Ascending aorta (tissue), 2 donors: ENCODE measurements at regions not wholly inside any gene's neighbourhood (a gene's known extent, or its start where the extent isn't known, plus 50 kb on each side); places are given as distances from the start of the nearest gene placed in this dataset.

ENCODE experiments used
- DNase-seq, 2 donors: peaks; one replicate each; pipeline ENCODE4 v3.0.0-alpha.2; 2019; ENCODE audit warnings: low spot score in 2 of 2
- H3K27ac ChIP-seq, 2 donors: fragments of 200-600 bp; sonication (generic); one replicate each; pipeline ENCODE4 v1.5.1; 2016 to 2017; ENCODE audit warnings: mild to moderate bottlenecking in 1 of 2
- H3K27me3 ChIP-seq: fragments of 200-600 bp; sonication (generic); one replicate; pipeline ENCODE4 v1.5.1; 2017
- H3K36me3 ChIP-seq, 2 donors: fragments of 200-600 bp; sonication (generic); one replicate each; pipeline ENCODE4 v1.5.1; 2016
- H3K4me1 ChIP-seq, 2 donors: fragments of 200-600 bp; sonication (generic); one replicate each; pipeline ENCODE4 v1.5.1; 2016 to 2017; ENCODE audit warnings: mild to moderate bottlenecking in 1 of 2
- H3K4me3 ChIP-seq, 2 donors: fragments of 200-600 bp; sonication (generic); one replicate each; pipeline ENCODE4 v1.5.1; 2016 to 2017; ENCODE audit warnings: mild to moderate bottlenecking in 1 of 2
- H3K9me3 ChIP-seq, 2 donors: fragments of 200-600 bp; sonication (generic); one replicate each; pipeline ENCODE4 v1.5.1; 2016
- CTCF ChIP-seq, 3 experiments: fragments of 200-600 bp in 2 of 3; fragments of 450-650 bp in 1 of 3; sonication (generic) in 2 of 3; IDR thresholded peaks; one replicate each; pipeline ENCODE4 v1.5.1; 2016 to 2019; ENCODE audit warnings: antibody characterized with exemption in 3 of 3, mild to moderate bottlenecking in 1 of 3, moderate library complexity in 1 of 3
- intact Hi-C: fragments of 100-400 bp; cut with DNase I; formaldehyde crosslinking; loops from one replicate; pipeline ENCODE4 v1.15.1; 2023

GRCh38 chr10:44619975-44620374 lies 235.1 kb upstream of the CXCL12 start:
- intact Hi-C loops = no loop called here
- Histone ChIP-seq H3K27ac (no peak overlapping the region), H3K36me3 (no peaks in the 10 kb centered on the region), H3K4me3 (no peak overlapping the region), H3K27me3 (no peaks in the 10 kb centered on the region), H3K9me3 (no peaks in the 10 kb centered on the region), H3K4me1 (no peaks in the 10 kb centered on the region)
- DNase-seq = no peak
- TF ChIP-seq CTCF (IDR thresholded peaks at IDR 0.05) = no peak

GRCh38 chr10:44627591-44628354 lies 242.9 kb upstream of the CXCL12 start:
- DNase-seq = no peak
- H3K27ac ChIP-seq = no peak overlapping the region
- H3K36me3 ChIP-seq = no peaks in the 10 kb centered on the region
- H3K9me3 ChIP-seq = no peaks in the 10 kb centered on the region
- intact Hi-C loops = no loop called here
- no peak for TF ChIP-seq CTCF (IDR thresholded peaks at IDR 0.05)
- H3K4me1 ChIP-seq = peaks cover 0 to 5% of the 10 kb centered on the region in 2 donors
- no peak overlapping the region for H3K4me3 ChIP-seq
- H3K27me3 ChIP-seq = no peaks in the 10 kb centered on the region

- peaks cover 0 to 5% of the 10 kb centered on the region in 2 donors for H3K4me1 ChIP-seq
- no peak for TF ChIP-seq CTCF (IDR thresholded peaks at IDR 0.05)
- no peak for DNase-seq
- no peaks in the 10 kb centered on the region for H3K27me3 ChIP-seq
- intact Hi-C loops = no loop called here
- no peaks in the 10 kb centered on the region for H3K36me3 ChIP-seq
- H3K27ac ChIP-seq = no peak overlapping the region
- H3K9me3 ChIP-seq = no peaks in the 10 kb centered on the region
- H3K4me3 ChIP-seq = no peak overlapping the region
These were observed 244.0 kb upstream of the CXCL12 start for GRCh38 chr10:44628921-44629320.

- Histone ChIP-seq H3K4me3 (no peak overlapping the region), H3K27me3 (no peaks in the 10 kb centered on the region), H3K4me1 (no peaks in the 10 kb centered on the region), H3K9me3 (no peaks in the 10 kb centered on the region), H3K36me3 (no peaks in the 10 kb centered on the region), H3K27ac (no peak overlapping the region)
- no peak for TF ChIP-seq CTCF (IDR thresholded peaks at IDR 0.05)
- intact Hi-C loops = no loop called here
- no peak for DNase-seq
These were observed 250.3 kb upstream of the CXCL12 start for GRCh38 chr10:44635176-44635575.

GRCh38 chr10:44636625-44637024 lies 251.7 kb upstream of the CXCL12 start:
- Histone ChIP-seq H3K4me3 (no peak overlapping the region), H3K27me3 (no peaks in the 10 kb centered on the region), H3K36me3 (no peaks in the 10 kb centered on the region), H3K27ac (no peak overlapping the region), H3K9me3 (no peaks in the 10 kb centered on the region), H3K4me1 (no peaks in the 10 kb centered on the region)
- no peak for DNase-seq
- TF ChIP-seq CTCF (IDR thresholded peaks at IDR 0.05) = no peak
- intact Hi-C loops = no loop called here

- no peaks in the 10 kb centered on the region for H3K27me3 ChIP-seq
- no peak for TF ChIP-seq CTCF (IDR thresholded peaks at IDR 0.05)
- intact Hi-C loops = no loop called here
- no peak overlapping the region for H3K4me3 ChIP-seq
- no peaks in the 10 kb centered on the region for H3K9me3 ChIP-seq
- no peak overlapping the region for H3K27ac ChIP-seq
- no peaks in the 10 kb centered on the region for H3K36me3 ChIP-seq
- no peaks in the 10 kb centered on the region for H3K4me1 ChIP-seq
- DNase-seq = no peak
These were observed 255.5 kb upstream of the CXCL12 start for GRCh38 chr10:44640429-44640828.
